SK-N-MC (cell line): ENCODE measurements at regions not wholly inside any gene's neighbourhood (a gene's known extent, or its start where the extent isn't known, plus 50 kb on each side); places are given as distances from the start of the nearest gene placed in this dataset.

ENCODE experiments used
- DNase-seq: peaks from one replicate; pipeline ENCODE4 v3.0.0-alpha.2; 2011; ENCODE audit warnings: low read depth, low spot score
- H3K27ac ChIP-seq: fragments of 200-600 bp; sonication (generic); 2 replicates; pipeline ENCODE4 v1.5.1; 2016; ENCODE audit warnings: mixed run types
- H3K36me3 ChIP-seq: fragments of 200-600 bp; sonication (generic); 2 replicates; pipeline ENCODE4 v1.6.1; 2017; ENCODE audit warnings: antibody characterized with exemption, low read length, mixed read lengths; ENCODE audit not compliant: insufficient read depth
- H3K4me3 ChIP-seq: fragments of 200-600 bp; sonication (generic); 2 replicates; pipeline ENCODE4 v1.5.1; 2016
- H3K9ac ChIP-seq: fragments of 200-600 bp; sonication (generic); 2 replicates; pipeline ENCODE4 v1.8.0; 2017; ENCODE audit warnings: mixed run types, mixed read lengths; ENCODE audit not compliant: insufficient read length
- H3K9me3 ChIP-seq: fragments of 200-600 bp; sonication (generic); 2 replicates; pipeline ENCODE4 v1.6.1; 2017; ENCODE audit warnings: low read depth, mild to moderate bottlenecking, antibody characterized with exemption, low read length, moderate library complexity, mixed read lengths
- EZH2 ChIP-seq: fragments of 200-600 bp; sonication (generic); IDR thresholded peaks from one replicate; pipeline ENCODE4 v1.6.1; 2017; ENCODE audit warnings: antibody characterized with exemption
- FOXP2 ChIP-seq: optimal IDR thresholded peaks from 2 replicates; pipeline ENCODE3; 2011; ENCODE audit warnings: mild to moderate bottlenecking, moderate library complexity; ENCODE audit not compliant: insufficient read depth; ENCODE audit errors: extremely low read length, control extremely low read depth
- POLR2AphosphoS5 ChIP-seq: IDR thresholded peaks from 2 replicates; pipeline ENCODE4 v1.6.1; 2012; ENCODE audit warnings: mild to moderate bottlenecking, low read depth, low read length, borderline replicate concordance

GRCh38 chr10:22875581-22875980, 52.3 kb upstream of the ARMC3 start:
- Histone ChIP-seq H3K36me3 (no peaks in the 10 kb centered on the region), H3K27ac (no peak overlapping the region), H3K9ac (no peak overlapping the region), H3K9me3 (no peaks in the 10 kb centered on the region), H3K4me3 (no peak overlapping the region)
- TF ChIP-seq POLR2AphosphoS5 (no peak), FOXP2 (no peak), EZH2 (no peak)
- DNase-seq = no peak

GRCh38 chr10:22874189-22874854, 53.5 kb upstream of the ARMC3 start:
- no peaks in the 10 kb centered on the region for H3K9me3 ChIP-seq
- no peak overlapping the region for H3K27ac ChIP-seq
- no peak for DNase-seq
- no peak overlapping the region for H3K4me3 ChIP-seq
- TF ChIP-seq FOXP2 (no peak), EZH2 (no peak), POLR2AphosphoS5 (no peak)
- no peak overlapping the region for H3K9ac ChIP-seq
- H3K36me3 ChIP-seq = no peaks in the 10 kb centered on the region

- no peak overlapping the region for H3K27ac ChIP-seq
- TF ChIP-seq EZH2 = no peak
- TF ChIP-seq POLR2AphosphoS5 = no peak
- TF ChIP-seq FOXP2 = no peak
- H3K9me3 ChIP-seq = no peaks in the 10 kb centered on the region
- no peak overlapping the region for H3K9ac ChIP-seq
- no peaks in the 10 kb centered on the region for H3K36me3 ChIP-seq
- no peak overlapping the region for H3K4me3 ChIP-seq
- no peak for DNase-seq
Measured at GRCh38 chr10:22856444-22857074, 71.3 kb upstream of the ARMC3 start.

GRCh38 chr10:22854935-22855421, 72.9 kb upstream of the ARMC3 start:
- Histone ChIP-seq H3K36me3 (no peaks in the 10 kb centered on the region), H3K9ac (no peak overlapping the region), H3K9me3 (no peaks in the 10 kb centered on the region), H3K27ac (no peak overlapping the region), H3K4me3 (no peak overlapping the region)
- no peak for DNase-seq
- TF ChIP-seq FOXP2 = no peak

- DNase-seq = no peak
- H3K9ac ChIP-seq = no peak overlapping the region
- TF ChIP-seq POLR2AphosphoS5 (no peak), FOXP2 (no peak), EZH2 (no peak)
Measured at GRCh38 chr10:22853906-22854447, 73.9 kb upstream of the ARMC3 start.

GRCh38 chr10:22852712-22853353, 75.0 kb upstream of the ARMC3 start:
- no peak for DNase-seq
- TF ChIP-seq EZH2 (no peak), FOXP2 (no peak), POLR2AphosphoS5 (no peak)
- H3K27ac ChIP-seq = no peak overlapping the region
- no peak overlapping the region for H3K4me3 ChIP-seq
- H3K9ac ChIP-seq = no peak overlapping the region
- H3K36me3 ChIP-seq = no peaks in the 10 kb centered on the region
- no peaks in the 10 kb centered on the region for H3K9me3 ChIP-seq

More at GRCh38 chr10:22853906-22854447, 73.9 kb upstream of the ARMC3 start:
- H3K9me3 ChIP-seq = no peaks in the 10 kb centered on the region
- H3K27ac ChIP-seq = no peak overlapping the region
- H3K4me3 ChIP-seq = no peak overlapping the region
- H3K36me3 ChIP-seq = no peaks in the 10 kb centered on the region

- H3K9me3 ChIP-seq = no peaks in the 10 kb centered on the region
- no peak overlapping the region for H3K4me3 ChIP-seq
- DNase-seq = no peak
- H3K9ac ChIP-seq = no peak overlapping the region
- H3K27ac ChIP-seq = no peak overlapping the region
- no peaks in the 10 kb centered on the region for H3K36me3 ChIP-seq
- TF ChIP-seq FOXP2 = no peak
- no peak for TF ChIP-seq EZH2
- TF ChIP-seq POLR2AphosphoS5 = no peak
Measured at GRCh38 chr10:22851865-22852239, 76.0 kb upstream of the ARMC3 start.

- no peak for TF ChIP-seq FOXP2
- Histone ChIP-seq H3K9me3 (no peaks in the 10 kb centered on the region), H3K27ac (no peak overlapping the region), H3K4me3 (no peak overlapping the region), H3K9ac (no peak overlapping the region), H3K36me3 (no peaks in the 10 kb centered on the region)
- DNase-seq = no peak
Measured at GRCh38 chr10:22850541-22850940, 77.3 kb upstream of the ARMC3 start.
